A673 (cell line): ENCODE measurements at regions not wholly inside any gene's neighbourhood (a gene's known extent, or its start where the extent isn't known, plus 50 kb on each side); places are given as distances from the start of the nearest gene placed in this dataset.

Source experiments
- BruUV-seq: library from RNA; stranded (reverse); fragments of 400-500 nt; replicated peaks from 2 replicates; lab custom pipeline; 2021; lab: Mats Ljungman, UMichigan
- CTCF ChIA-PET: fragments of 300-600 bp; sonication (Branson Sonifier 250); formaldehyde crosslinking; loops from one replicate; lab custom pipeline; 2022; ENCODE audit warnings: antibody characterized with exemption; lab: Charles Lee
- POLR2A ChIA-PET: fragments of 300-600 bp; sonication (Branson Sonifier 250); formaldehyde crosslinking; loops from one replicate; lab custom pipeline; 2022; ENCODE audit warnings: antibody characterized with exemption; ENCODE audit not compliant: low non-redundant PET; lab: Charles Lee
- DNase-seq: peaks from one replicate; pipeline ENCODE4 v3.0.0-alpha.2; 2015; ENCODE audit warnings: low spot score
- H3K27ac ChIP-seq: fragments of 200-600 bp; sonication (generic); 2 replicates; pipeline ENCODE4 v1.5.1; 2016; ENCODE audit warnings: mixed run types, low read depth, mild to moderate bottlenecking, mixed read lengths, antibody characterized with exemption, low read length; ENCODE audit not compliant: poor library complexity, severe bottlenecking
- H3K27me3 ChIP-seq: fragments of 200-600 bp; sonication (generic); replicated peaks from 2 replicates; pipeline ENCODE4 v1.6.1; 2017; ENCODE audit warnings: mixed run types, low read depth, mild to moderate bottlenecking, mixed read lengths, antibody characterized with exemption, low read length; ENCODE audit not compliant: insufficient read depth, poor library complexity
- H3K36me3 ChIP-seq: fragments of 200-600 bp; sonication (generic); 2 replicates; pipeline ENCODE4 v1.6.1; 2016; ENCODE audit warnings: mixed run types, mild to moderate bottlenecking, mixed read lengths, antibody characterized with exemption, low read length; ENCODE audit not compliant: insufficient read depth, poor library complexity, severe bottlenecking
- H3K4me1 ChIP-seq: fragments of 200-600 bp; sonication (generic); 2 replicates; pipeline ENCODE4 v1.6.1; 2017; ENCODE audit warnings: mixed run types, mild to moderate bottlenecking, mixed read lengths, antibody characterized with exemption, low read length; ENCODE audit not compliant: insufficient read depth, poor library complexity, severe bottlenecking
- H3K4me3 ChIP-seq: fragments of 200-600 bp; sonication (generic); 2 replicates; pipeline ENCODE4 v1.5.1; 2016; ENCODE audit warnings: low read depth, mixed run types, mild to moderate bottlenecking, mixed read lengths, low read length; ENCODE audit not compliant: poor library complexity, severe bottlenecking
- H3K9me3 ChIP-seq: fragments of 200-600 bp; sonication (generic); 2 replicates; pipeline ENCODE4 v1.6.1; 2016; ENCODE audit warnings: mixed run types, low read depth, mild to moderate bottlenecking, mixed read lengths, antibody characterized with exemption, low read length; ENCODE audit not compliant: poor library complexity, severe bottlenecking
- EZH2 ChIP-seq: fragments of 200-600 bp; sonication (generic); IDR thresholded peaks from 2 replicates; pipeline ENCODE4 v1.6.1; 2017; ENCODE audit warnings: borderline replicate concordance, low read depth, mild to moderate bottlenecking, mixed read lengths, antibody characterized with exemption, low read length; ENCODE audit not compliant: poor library complexity, severe bottlenecking
- intact Hi-C: fragments of 100-400 bp; cut with micrococcal nuclease; formaldehyde crosslinking; loops from one replicate; pipeline ENCODE4 v1.10.0; 2022; ENCODE audit not compliant: unreplicated experiment
- TF ChIP-seq, protein P1 (sequence below): fragments of 300-800, 200-600 bp; sonication (generic); conservative IDR thresholded peaks from 2 replicates; pipeline ENCODE4 v1.5.1; 2017; ENCODE audit warnings: low read depth, mild to moderate bottlenecking, antibody characterized with exemption, low read length, moderate library complexity, mixed read lengths

DNA sequence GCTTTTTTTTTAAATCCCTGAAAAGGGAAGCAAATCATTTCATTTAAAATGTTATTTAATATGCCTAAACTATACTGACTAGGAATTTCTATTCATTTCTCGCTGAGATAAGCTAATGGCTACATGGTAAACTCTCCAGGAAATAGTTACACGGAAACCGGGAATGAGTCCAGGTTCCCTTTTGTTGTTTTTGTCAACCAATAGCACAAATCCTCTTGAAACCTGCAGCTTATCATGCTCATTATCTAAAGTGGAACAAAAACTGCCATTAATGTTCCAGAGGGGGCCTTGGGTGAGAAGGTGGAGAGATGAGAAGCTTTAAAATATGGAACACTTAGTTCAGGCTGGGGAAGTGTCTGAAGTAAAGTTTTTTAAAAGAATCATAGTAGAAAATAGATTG lies 113.5 kb upstream of the ALCAM start:
- H3K36me3 ChIP-seq = no peaks in the 10 kb centered on the region
- peak; percentile 60 for DNase-seq
- ChIA-PET CTCF (no interaction called here), POLR2A (no interaction called here)
- H3K4me1 ChIP-seq = peaks cover 36% of the 10 kb centered on the region
- no TSS peak for BruUV-seq
- intact Hi-C loops = no loop called here
- TF ChIP-seq EZH2 = no peak
- TF ChIP-seq, protein P1, sequence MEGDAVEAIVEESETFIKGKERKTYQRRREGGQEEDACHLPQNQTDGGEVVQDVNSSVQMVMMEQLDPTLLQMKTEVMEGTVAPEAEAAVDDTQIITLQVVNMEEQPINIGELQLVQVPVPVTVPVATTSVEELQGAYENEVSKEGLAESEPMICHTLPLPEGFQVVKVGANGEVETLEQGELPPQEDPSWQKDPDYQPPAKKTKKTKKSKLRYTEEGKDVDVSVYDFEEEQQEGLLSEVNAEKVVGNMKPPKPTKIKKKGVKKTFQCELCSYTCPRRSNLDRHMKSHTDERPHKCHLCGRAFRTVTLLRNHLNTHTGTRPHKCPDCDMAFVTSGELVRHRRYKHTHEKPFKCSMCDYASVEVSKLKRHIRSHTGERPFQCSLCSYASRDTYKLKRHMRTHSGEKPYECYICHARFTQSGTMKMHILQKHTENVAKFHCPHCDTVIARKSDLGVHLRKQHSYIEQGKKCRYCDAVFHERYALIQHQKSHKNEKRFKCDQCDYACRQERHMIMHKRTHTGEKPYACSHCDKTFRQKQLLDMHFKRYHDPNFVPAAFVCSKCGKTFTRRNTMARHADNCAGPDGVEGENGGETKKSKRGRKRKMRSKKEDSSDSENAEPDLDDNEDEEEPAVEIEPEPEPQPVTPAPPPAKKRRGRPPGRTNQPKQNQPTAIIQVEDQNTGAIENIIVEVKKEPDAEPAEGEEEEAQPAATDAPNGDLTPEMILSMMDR = no peak
- no peak overlapping the region for H3K4me3 ChIP-seq
- H3K27me3 ChIP-seq = no peaks in the 10 kb centered on the region
- peaks cover 4% of the 10 kb centered on the region for H3K9me3 ChIP-seq
- no peak overlapping the region for H3K27ac ChIP-seq

DNA sequence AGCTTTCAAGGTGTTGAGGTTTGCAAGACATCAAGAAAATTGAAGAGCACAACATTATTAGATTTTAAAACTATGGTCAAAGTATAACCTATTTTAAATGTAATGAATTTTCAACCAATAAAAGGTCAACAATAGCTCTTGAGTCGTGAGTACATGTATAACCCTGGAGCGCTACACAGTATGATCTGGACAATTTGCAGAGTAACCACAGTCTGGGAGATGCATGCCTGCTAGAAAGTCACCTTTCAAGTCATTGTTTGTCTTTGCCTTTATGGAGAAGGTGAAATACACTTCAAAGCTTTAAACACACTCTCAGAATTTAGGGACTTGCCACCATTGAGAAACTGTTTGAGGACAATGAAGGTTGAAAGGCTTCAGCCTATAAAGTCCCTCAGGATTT lies 112.6 kb upstream of the ALCAM start:
- BruUV-seq = no TSS peak
- H3K9me3 ChIP-seq = peaks cover 4% of the 10 kb centered on the region
- no peaks in the 10 kb centered on the region for H3K27me3 ChIP-seq
- ChIA-PET CTCF (no interaction called here), POLR2A (no interaction called here)
- H3K4me1 ChIP-seq = peaks cover 42% of the 10 kb centered on the region
- no peak overlapping the region for H3K4me3 ChIP-seq
- no peak for TF ChIP-seq EZH2
- TF ChIP-seq, protein P1 = no peak
- DNase-seq = no peak
- no peak overlapping the region for H3K27ac ChIP-seq
- intact Hi-C loops = no loop called here
- no peaks in the 10 kb centered on the region for H3K36me3 ChIP-seq

DNA sequence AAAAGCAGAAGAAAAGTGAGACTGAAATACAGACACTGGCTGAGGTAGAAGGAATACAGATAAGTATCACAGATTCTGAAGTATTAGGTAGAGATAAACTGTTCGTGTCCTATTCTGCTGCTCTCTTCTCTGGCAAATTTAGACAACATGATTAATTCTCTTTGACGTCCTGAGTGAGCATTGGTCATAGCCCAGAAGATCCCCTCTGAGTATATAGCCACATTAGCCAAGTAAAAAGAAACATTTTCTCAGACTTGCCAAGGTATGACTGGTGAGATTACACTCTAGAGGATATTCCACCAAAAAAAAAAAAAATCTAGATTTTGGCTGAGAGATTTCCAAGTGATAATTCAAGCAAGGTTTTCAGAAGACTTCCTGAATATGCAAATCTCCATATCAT lies 111.4 kb upstream of the ALCAM start:
- H3K27ac ChIP-seq = no peak overlapping the region

More for the DNA sequence above, 111.4 kb upstream of the ALCAM start:
- CTCF ChIA-PET = interaction anchor here (0.7 kb wide), 1 partner anchor 104 kb away, joined by 4 read pairs; no protein-coding TSS in a partner anchor
- TF ChIP-seq EZH2 = no peak
- TF ChIP-seq, protein P1 = no peak
- Histone ChIP-seq H3K9me3 (peaks cover 4% of the 10 kb centered on the region), H3K36me3 (no peaks in the 10 kb centered on the region), H3K27me3 (no peaks in the 10 kb centered on the region), H3K4me3 (no peak overlapping the region), H3K4me1 (peaks cover 42% of the 10 kb centered on the region)
- POLR2A ChIA-PET = no interaction called here
- intact Hi-C loops = no loop called here
- no TSS peak for BruUV-seq
- no peak for DNase-seq
